DOHH2 (cell line): ENCODE measurements at regions not wholly inside any gene's neighbourhood (a gene's known extent, or its start where the extent isn't known, plus 50 kb on each side); places are given as distances from the start of the nearest gene placed in this dataset.

Experiments used
- CTCF ChIP-seq: fragments of 200-600 bp; sonication (generic); IDR thresholded peaks from one replicate; pipeline ENCODE4 v1.5.1; 2014; ENCODE audit warnings: antibody characterized with exemption, mild to moderate bottlenecking, low read depth, low read length; ENCODE audit not compliant: poor library complexity, severe bottlenecking
- EZH2phosphoT487 ChIP-seq: fragments of 200-600 bp; sonication (generic); IDR thresholded peaks from 2 replicates; pipeline ENCODE4 v1.6.1; 2017; ENCODE audit warnings: borderline replicate concordance, mild to moderate bottlenecking, antibody characterized with exemption, low read length, moderate library complexity, mixed read lengths

GRCh38 chr3:106232956-106233355, 364.1 kb upstream of the CBLB start:
- TF ChIP-seq EZH2phosphoT487 = no peak
- TF ChIP-seq CTCF = no peak
